H9 (cell line): ENCODE measurements at regions not wholly inside any gene's neighbourhood (a gene's known extent, or its start where the extent isn't known, plus 50 kb on each side); places are given as distances from the start of the nearest gene placed in this dataset.

Experiments used
- DNase-seq: peaks from one replicate; pipeline ENCODE4 v3.0.0-alpha.2; 2017
- H2AFZ ChIP-seq: one replicate; pipeline ENCODE4 v1.6.1; 2013; ENCODE audit warnings: mild to moderate bottlenecking, low read length, control low read depth, moderate library complexity
- H2AK5ac ChIP-seq: 2 replicates; pipeline ENCODE4 v1.6.1; 2013; ENCODE audit warnings: low read length, control low read depth, mixed read lengths; ENCODE audit not compliant: insufficient read length
- H2BK120ac ChIP-seq: one replicate; pipeline ENCODE4 v1.6.1; 2013; ENCODE audit warnings: low read depth, mild to moderate bottlenecking, low read length, control low read depth, inconsistent platforms; ENCODE audit not compliant: poor library complexity, severe bottlenecking
- H2BK12ac ChIP-seq: 2 replicates; pipeline ENCODE4 v1.6.1; 2013; ENCODE audit warnings: low read length, control low read depth, mixed read lengths, low read depth; ENCODE audit not compliant: insufficient read length
- H2BK15ac ChIP-seq: 2 replicates; pipeline ENCODE4 v1.6.1; 2013; ENCODE audit warnings: low read depth, low read length, control low read depth
- H2BK20ac ChIP-seq: one replicate; pipeline ENCODE4 v1.6.1; 2013; ENCODE audit warnings: low read depth, mild to moderate bottlenecking, low read length, control low read depth, inconsistent platforms; ENCODE audit not compliant: poor library complexity, severe bottlenecking
- H2BK5ac ChIP-seq: 2 replicates; pipeline ENCODE4 v1.6.1; 2013; ENCODE audit warnings: low read length, control low read depth, mixed read lengths; ENCODE audit not compliant: insufficient read length
- H3K14ac ChIP-seq: 2 replicates; pipeline ENCODE4 v1.6.1; 2013; ENCODE audit warnings: low read length, control low read depth; ENCODE audit not compliant: insufficient read depth
- H3K18ac ChIP-seq: 2 replicates; pipeline ENCODE4 v1.6.1; 2013; ENCODE audit warnings: low read depth, mild to moderate bottlenecking, mixed read lengths, low read length, control low read depth; ENCODE audit not compliant: insufficient read length
- H3K23ac ChIP-seq: 2 replicates; pipeline ENCODE4 v1.6.1; 2013; ENCODE audit warnings: low read length, control low read depth, mixed read lengths, low read depth; ENCODE audit not compliant: insufficient read length
- H3K23me2 ChIP-seq: 2 replicates; pipeline ENCODE4 v1.6.1; 2013; ENCODE audit warnings: low read depth, mild to moderate bottlenecking, mixed read lengths, low read length, control low read depth; ENCODE audit not compliant: insufficient read length, poor library complexity, severe bottlenecking
- H3K27ac ChIP-seq: 2 replicates; pipeline ENCODE4 v1.5.1; 2013; ENCODE audit warnings: low read length, control low read depth, mixed read lengths, low read depth; ENCODE audit not compliant: insufficient read length
- H3K27me3 ChIP-seq: 2 replicates; pipeline ENCODE4 v1.6.1; 2013; ENCODE audit warnings: low read length, control low read depth, inconsistent platforms; ENCODE audit not compliant: insufficient read depth
- H3K4ac ChIP-seq: 2 replicates; pipeline ENCODE4 v1.6.1; 2013; ENCODE audit warnings: low read depth, mild to moderate bottlenecking, control low read depth, inconsistent platforms, low read length, moderate library complexity
- H3K4me1 ChIP-seq: 2 replicates; pipeline ENCODE4 v1.6.1; 2013; ENCODE audit warnings: low read length, control low read depth, inconsistent platforms; ENCODE audit not compliant: insufficient read depth
- H3K4me2 ChIP-seq: 2 replicates; pipeline ENCODE4 v1.6.1; 2013; ENCODE audit warnings: low read length, control low read depth, mixed read lengths; ENCODE audit not compliant: insufficient read length, insufficient read depth
- H3K56ac ChIP-seq: 2 replicates; pipeline ENCODE4 v1.6.1; 2013; ENCODE audit warnings: low read depth, mild to moderate bottlenecking, mixed read lengths, low read length, control low read depth; ENCODE audit not compliant: insufficient read length
- H3K79me1 ChIP-seq: 2 replicates; pipeline ENCODE4 v1.6.1; 2013; ENCODE audit warnings: low read depth, mild to moderate bottlenecking, moderate library complexity, low read length, control low read depth, inconsistent platforms; ENCODE audit not compliant: insufficient read depth, poor library complexity, severe bottlenecking
- H3K79me2 ChIP-seq: 2 replicates; pipeline ENCODE4 v1.6.1; 2013; ENCODE audit warnings: low read length, control low read depth, inconsistent platforms; ENCODE audit not compliant: insufficient read depth
- H3K9ac ChIP-seq: 2 replicates; pipeline ENCODE4 v1.6.1; 2013; ENCODE audit warnings: low read length, control low read depth, mixed read lengths; ENCODE audit not compliant: insufficient read length; ENCODE audit errors: extremely low read depth
- H3K9me3 ChIP-seq: one replicate; pipeline ENCODE4 v1.6.1; 2013; ENCODE audit warnings: low read depth, low read length, inconsistent platforms; ENCODE audit not compliant: control insufficient read depth
- H3T11ph ChIP-seq: one replicate; pipeline ENCODE4 v1.6.1; 2013; ENCODE audit warnings: mild to moderate bottlenecking, low read length, control low read depth, inconsistent platforms
- H4K20me1 ChIP-seq: one replicate; pipeline ENCODE4 v1.6.1; 2013; ENCODE audit not compliant: control insufficient read depth, insufficient read length, insufficient read depth
- H4K5ac ChIP-seq: 2 replicates; pipeline ENCODE4 v1.6.1; 2013; ENCODE audit warnings: low read depth, mild to moderate bottlenecking, mixed read lengths, low read length, control low read depth; ENCODE audit not compliant: insufficient read length
- H4K8ac ChIP-seq: replicated peaks from 2 replicates; pipeline ENCODE4 v1.6.1; 2013; ENCODE audit warnings: low read length, control low read depth, mixed read lengths, low read depth; ENCODE audit not compliant: insufficient read length
- H4K91ac ChIP-seq: 2 replicates; pipeline ENCODE4 v1.6.1; 2013; ENCODE audit warnings: low read depth, mild to moderate bottlenecking, moderate library complexity, mixed read lengths, low read length, control low read depth; ENCODE audit not compliant: insufficient read length
- H3K27ac Mint-ChIP-seq, 3 experiments: 2 replicates in 2 of 3; 3 replicates in 1 of 3; pipeline ENCODE4 v1.8.0; 2020 to 2021; ENCODE audit warnings: mixed read lengths in 3 of 3, mild to moderate bottlenecking in 1 of 3, moderate library complexity in 1 of 3
- H3K27me3 Mint-ChIP-seq: 2 replicates; pipeline ENCODE4 v1.8.0; 2021; ENCODE audit warnings: low read depth, mild to moderate bottlenecking, moderate library complexity, mixed read lengths
- H3K36me3 Mint-ChIP-seq, 3 experiments: 2 replicates in 2 of 3; 3 replicates in 1 of 3; pipeline ENCODE4 v1.8.0; 2020 to 2021; ENCODE audit warnings: low read depth in 3 of 3, mixed read lengths in 3 of 3; ENCODE audit not compliant: insufficient read depth in 1 of 3
- H3K4me1 Mint-ChIP-seq, 2 experiments: 2 replicates each; pipeline ENCODE4 v1.8.0; 2020; ENCODE audit warnings: mixed read lengths in 2 of 2
- H3K4me3 Mint-ChIP-seq, 2 experiments: 2 replicates in 1 of 2; 3 replicates in 1 of 2; pipeline ENCODE4 v1.8.0; 2020 to 2021; ENCODE audit warnings: mild to moderate bottlenecking in 2 of 2, mixed read lengths in 2 of 2, moderate library complexity in 1 of 2
- H3K9me3 Mint-ChIP-seq, 2 experiments: 2 replicates in 1 of 2; 3 replicates in 1 of 2; pipeline ENCODE4 v1.8.0; 2020; ENCODE audit warnings: mild to moderate bottlenecking in 2 of 2, mixed read lengths in 2 of 2, moderate library complexity in 1 of 2
- CTCF ChIP-seq: fragments of 200-600 bp; sonication (generic); conservative IDR thresholded peaks from 3 replicates; pipeline ENCODE4 v1.8.0; 2021; ENCODE audit warnings: antibody characterized with exemption, mild to moderate bottlenecking
- WGBS: extraction: QIAGEN DNeasy Blood & Tissue Kit; methylation state at CpG from one replicate; pipeline ENCODE4 v1.1.7; 2013; ENCODE audit warnings: missing lambda C conversion rate, low lambda C conversion rate, mixed read lengths; ENCODE audit not compliant: insufficient read length; ENCODE audit errors: extremely low coverage; 5-methylcytosine and 5-hydroxymethylcytosine counted together

GRCh38 chr2:573805-574392 is 103.3 kb downstream of the TMEM18 start:
- no peak overlapping the region for H3K4ac ChIP-seq

More at GRCh38 chr2:573805-574392, 103.3 kb downstream of the TMEM18 start:
- Histone ChIP-seq H3K9ac (no peak overlapping the region), H3K4me1 (no peaks in the 10 kb centered on the region), H3K14ac (no peak overlapping the region), H3K23ac (no peak overlapping the region), H3K79me1 (no peaks in the 10 kb centered on the region), H3K18ac (no peak overlapping the region), H2AK5ac (no peak overlapping the region), H3K79me2 (no peaks in the 10 kb centered on the region), H2AFZ (no peak overlapping the region), H3K9me3 (no peaks in the 10 kb centered on the region), H3K27me3 (no peaks in the 10 kb centered on the region), H3T11ph (no peak overlapping the region), H2BK120ac (no peak overlapping the region), H4K91ac (no peak overlapping the region), H4K5ac (no peak overlapping the region), H3K27ac (no peak overlapping the region), H4K20me1 (no peaks in the 10 kb centered on the region), H2BK20ac (no peak overlapping the region), H2BK12ac (no peak overlapping the region), H4K8ac (no peak overlapping the region), H2BK15ac (no peak overlapping the region), H3K4me2 (no peak overlapping the region), H2BK5ac (no peak overlapping the region), H3K23me2 (no peaks in the 10 kb centered on the region), H3K56ac (no peak overlapping the region)
- Mint-ChIP-seq H3K27me3 (peaks cover 17% of the 10 kb centered on the region), H3K36me3 (peaks cover 0 to 2% (median 0%) of the 10 kb centered on the region in 3 experiments; a peak in 1 of 7 replicates), H3K4me1 (no peaks in the 10 kb centered on the region), H3K27ac (no peak overlapping the region), H3K4me3 (no peak overlapping the region), H3K9me3 (peaks cover 12% of the 10 kb centered on the region in 2 experiments)
- no CpG with 5 or more reads among the region's 6 CpGs for WGBS
- no peak for TF ChIP-seq CTCF
- DNase-seq: no peak
